GM19099 (cell line): ENCODE measurements at regions not wholly inside any gene's neighbourhood (a gene's known extent, or its start where the extent isn't known, plus 50 kb on each side); places are given as distances from the start of the nearest gene placed in this dataset.

Experiments used
- POLR2A ChIP-seq: IDR thresholded peaks from 3 replicates; pipeline ENCODE4 v1.6.1; 2011; ENCODE audit warnings: low read depth; ENCODE audit not compliant: insufficient read length; ENCODE audit errors: extremely low read depth

DNA sequence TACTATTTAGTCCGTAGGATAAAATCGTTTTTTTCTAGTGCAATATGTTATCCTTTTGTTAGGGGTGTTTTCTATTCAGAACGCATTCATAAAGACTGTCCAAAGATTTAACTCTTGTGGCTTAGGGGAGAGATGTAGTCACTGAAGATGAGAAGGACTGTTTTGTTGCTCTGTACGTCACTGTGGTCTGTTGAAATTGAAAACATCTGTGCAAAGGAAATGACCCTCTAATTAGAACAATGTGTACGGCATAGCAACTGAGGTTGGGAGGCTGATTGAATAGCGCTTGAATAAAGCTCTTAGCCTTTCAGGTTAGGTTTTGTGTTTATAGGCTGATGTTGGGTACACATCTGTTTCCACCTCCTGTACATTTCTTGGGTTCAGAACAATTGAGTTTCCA lies 453.4 kb upstream of the AKR1E2 start:
- no peak for TF ChIP-seq POLR2A

DNA sequence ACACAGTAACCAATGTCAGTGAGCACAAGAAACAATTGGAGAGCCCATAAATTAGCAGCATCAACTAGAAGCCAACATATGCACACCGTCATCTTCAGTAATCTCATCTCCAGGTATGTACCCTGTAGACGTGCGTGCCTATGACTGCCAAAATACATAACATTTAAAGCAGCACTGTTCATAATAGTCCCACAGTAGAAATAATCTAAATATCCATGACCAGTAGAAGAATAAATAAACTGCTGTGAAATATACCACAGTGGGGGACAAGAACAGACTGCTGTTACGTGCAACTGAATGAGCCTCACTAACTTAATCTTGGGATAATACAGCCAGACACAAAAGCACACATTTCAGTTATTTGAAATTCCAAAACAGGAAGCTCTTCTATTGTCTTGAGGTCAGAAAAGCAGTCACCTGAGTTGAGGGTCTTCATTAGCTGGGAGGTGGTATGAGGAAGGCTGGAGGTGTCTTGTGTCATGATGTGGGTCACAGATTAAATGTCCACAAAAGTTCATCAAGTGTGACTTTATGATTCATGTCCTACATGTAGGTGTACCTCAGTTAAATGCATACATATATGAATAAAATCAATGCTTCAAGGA lies 454.2 kb upstream of the AKR1E2 start:
- no peak for TF ChIP-seq POLR2A

DNA sequence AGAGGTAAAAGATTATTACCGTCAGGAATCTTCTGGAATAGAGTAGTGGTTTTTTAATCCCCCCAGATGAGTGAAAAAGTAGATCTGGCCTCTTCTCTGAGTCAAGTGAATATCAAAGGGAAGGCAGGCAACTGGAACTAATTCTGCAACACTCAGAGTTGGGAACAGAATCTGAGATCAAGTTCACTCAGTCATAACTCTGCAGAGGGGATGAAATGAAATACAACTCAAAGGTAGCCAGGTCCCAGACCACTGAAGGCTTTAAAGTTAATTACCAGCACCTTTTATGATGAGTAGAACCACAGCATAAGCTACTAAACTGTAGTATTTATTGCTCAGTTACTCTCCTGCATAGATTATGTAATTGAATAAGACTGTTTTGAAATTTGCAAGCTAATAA lies 455.6 kb upstream of the AKR1E2 start:
- TF ChIP-seq POLR2A = no peak

DNA sequence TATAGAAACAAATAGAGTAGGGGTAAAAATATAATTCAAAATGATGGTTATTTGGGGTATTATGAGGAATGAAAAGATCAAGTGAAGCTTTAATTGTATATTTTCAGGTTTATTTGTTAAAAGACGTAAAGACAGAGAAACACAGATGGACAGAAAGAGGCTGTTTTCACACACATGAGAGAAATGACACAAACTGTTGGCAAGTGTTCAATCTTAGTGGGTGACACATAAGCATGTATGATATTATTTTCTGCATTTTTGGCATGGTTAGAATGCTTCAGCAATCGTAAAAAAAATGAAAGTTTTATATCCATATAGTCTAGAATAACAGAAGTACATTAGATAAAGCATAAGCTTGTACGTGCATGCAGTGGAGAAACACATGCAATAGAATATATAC lies 464.4 kb upstream of the AKR1E2 start:
- no peak for TF ChIP-seq POLR2A

DNA sequence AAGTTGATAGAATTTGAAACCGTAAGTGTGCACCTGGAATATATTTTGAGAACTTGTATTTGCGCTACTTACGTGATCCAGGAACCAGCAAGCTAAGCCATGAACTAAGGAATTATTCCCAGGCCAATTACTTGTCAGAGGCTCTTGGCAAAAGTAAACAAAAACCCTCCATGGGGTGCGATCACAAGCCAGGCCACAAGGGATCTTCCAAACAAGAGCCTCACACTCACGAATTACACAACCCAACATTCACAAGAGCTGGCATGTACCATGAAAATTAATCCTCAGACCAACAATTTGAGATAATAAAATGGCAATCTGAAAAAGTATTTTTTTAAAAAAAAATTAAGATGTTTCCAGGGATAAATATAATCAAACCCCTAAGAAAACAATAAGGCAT lies 467.0 kb upstream of the AKR1E2 start:
- no peak for TF ChIP-seq POLR2A

DNA sequence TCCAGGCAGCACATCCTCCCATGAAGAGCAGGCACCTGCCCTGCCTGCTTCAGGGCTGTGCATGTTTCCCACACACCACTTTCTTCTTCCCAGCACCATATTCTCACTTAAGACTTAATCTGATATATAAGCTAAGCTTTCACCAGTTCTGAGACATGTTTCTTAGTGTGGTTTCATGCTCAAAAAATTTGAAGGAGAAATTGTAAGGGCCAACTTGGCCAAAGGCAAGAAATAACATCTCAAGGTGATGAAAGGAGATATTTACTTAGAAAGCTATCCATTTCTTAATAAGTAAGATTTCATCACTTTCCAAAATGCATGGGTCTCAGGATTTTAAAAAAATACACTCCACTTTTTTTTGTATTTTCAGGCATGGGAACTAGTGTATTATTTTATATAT lies 468.1 kb upstream of the AKR1E2 start:
- no peak for TF ChIP-seq POLR2A

DNA sequence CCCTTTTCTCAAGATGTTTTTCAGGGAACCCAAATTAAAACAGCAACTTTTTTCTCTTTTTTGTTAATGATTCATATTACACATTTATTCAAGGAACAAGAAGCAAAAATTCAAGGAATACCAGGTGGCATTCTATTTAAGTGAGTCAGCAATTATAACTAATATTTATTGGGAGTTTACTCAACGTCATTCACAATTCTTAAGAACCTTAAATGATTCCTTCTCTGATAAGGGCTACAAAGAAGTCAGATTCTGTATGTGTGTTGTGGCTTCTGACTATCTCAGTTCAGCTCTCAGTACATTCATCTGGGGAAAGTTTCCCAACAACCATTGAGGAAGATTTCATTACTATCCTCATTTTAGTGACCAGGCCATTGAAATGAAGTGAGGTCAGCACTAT lies 470.7 kb upstream of the AKR1E2 start:
- no peak for TF ChIP-seq POLR2A

DNA sequence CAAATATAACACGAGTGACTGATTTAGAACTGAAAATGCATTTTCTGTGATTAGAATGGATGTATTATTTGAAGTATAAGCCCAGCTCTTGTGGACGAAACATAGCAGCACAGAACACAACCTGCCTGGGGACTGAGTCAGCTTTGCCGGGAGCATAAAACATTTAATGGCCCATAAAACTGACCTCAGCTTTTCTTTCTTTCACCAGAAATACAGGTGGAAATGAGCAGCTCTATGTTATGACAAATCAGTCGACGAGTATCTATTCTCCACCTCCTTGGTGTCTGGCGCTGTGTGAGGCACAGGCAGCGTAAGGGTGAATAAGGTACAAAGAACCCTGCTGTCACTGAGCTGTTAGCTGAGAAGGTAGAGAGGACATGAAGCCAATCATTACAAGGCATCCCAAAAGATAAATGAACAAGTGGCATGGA lies 471.6 kb upstream of the AKR1E2 start:
- TF ChIP-seq POLR2A = no peak

DNA sequence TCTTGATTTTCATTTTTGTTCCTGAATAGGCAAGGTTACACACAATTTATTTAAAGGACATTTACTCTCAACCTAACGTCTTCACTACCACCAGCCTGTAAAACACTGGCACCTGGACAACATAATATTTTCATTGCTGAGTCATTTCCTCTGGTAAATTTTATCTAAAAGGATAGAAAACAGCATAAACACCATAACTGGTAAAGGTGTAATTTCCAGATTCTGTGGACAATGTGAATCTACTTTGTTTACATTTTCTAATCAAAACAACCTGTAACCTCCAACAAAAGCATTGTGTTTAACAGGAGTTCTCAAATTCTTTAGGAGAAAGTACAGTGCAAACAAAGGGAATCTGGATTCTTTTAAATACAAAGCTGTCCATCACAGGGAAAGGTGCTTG lies 472.0 kb upstream of the AKR1E2 start:
- no peak for TF ChIP-seq POLR2A

DNA sequence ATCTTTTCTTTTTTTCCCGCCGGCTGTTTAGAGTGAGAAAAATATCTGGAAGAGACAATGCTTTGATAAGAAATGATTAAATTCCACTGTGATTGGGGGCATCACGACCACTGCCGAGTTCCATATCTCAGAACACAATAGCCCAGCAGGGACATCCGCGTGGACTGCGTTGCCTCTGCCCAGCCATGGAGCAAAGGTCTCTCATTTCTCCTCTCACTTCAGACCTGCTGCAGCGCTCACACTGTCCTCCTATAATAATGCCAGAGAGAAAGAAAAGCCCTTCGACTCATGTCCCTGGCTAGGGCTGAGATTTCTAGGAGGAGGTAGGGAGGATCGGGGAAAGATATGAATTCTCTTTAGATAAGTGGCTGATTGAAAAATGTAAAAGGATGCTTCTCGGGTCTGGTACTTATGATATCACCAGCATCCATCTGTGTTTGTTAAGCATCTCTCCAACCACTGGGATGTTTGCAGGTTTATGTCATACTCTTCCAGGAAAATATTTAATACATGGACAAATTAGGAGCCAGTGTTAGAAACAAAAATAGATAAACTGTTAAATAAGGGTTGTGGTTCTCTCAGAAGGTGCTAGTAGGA lies 472.9 kb upstream of the AKR1E2 start:
- no peak for TF ChIP-seq POLR2A

DNA sequence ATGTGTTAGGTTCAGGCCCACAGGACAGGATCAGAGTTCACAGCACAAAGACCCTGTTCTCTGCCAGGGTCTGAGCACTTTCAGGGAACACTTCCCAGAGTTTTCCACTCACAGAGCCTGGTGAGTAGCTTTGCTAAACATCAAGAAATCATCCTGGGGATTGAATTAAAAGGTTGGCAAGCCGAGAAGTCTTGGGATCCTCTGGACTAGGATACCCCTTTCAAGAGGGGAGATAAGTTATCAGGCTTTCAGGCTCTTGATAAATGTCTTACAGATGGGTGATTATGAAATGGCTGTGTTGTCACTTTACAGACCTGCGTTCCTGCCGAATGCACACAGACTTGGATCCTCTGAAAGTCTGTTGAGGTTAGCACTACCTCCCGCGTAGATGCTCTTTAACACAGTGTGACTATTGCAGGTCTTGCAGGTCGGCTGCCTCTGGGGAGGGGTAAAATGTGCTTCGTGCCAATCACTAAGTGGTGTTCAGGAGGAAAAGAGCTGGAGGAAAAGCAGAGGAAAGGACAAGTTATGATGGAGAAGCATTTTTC lies 473.5 kb upstream of the AKR1E2 start:
- TF ChIP-seq POLR2A = no peak

DNA sequence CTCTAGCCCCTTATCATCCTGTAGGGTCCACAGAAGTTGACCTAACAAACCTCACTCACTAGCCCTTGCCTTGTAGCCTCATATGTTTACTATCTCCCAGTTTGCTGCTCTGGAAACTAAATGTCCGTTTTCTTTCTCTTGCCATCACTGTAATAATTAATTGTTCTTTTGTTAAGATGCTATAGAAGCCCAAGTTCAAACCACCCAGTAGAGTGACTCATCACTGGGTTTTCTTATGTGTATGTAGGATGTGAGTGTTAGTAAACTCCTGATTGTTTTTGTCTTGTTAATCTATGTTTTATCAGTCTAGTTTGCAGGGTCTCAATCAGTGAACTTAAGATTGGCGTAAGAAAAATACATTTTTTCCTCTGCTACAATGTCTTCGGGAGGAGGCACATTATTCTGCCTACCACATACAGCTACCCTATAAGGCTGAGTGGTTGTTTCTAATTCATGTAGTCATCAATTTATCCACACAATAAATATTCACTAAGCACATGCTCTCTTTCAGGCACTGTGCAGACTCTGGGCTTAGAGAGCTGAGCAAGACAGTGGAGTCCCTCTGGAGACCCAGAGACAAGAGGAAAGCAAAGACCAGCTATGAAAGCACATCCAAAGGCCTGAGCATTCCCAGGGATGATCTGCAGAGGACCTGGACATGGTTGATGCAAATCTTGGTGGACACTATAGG lies 474.1 kb upstream of the AKR1E2 start:
- no peak for TF ChIP-seq POLR2A

DNA sequence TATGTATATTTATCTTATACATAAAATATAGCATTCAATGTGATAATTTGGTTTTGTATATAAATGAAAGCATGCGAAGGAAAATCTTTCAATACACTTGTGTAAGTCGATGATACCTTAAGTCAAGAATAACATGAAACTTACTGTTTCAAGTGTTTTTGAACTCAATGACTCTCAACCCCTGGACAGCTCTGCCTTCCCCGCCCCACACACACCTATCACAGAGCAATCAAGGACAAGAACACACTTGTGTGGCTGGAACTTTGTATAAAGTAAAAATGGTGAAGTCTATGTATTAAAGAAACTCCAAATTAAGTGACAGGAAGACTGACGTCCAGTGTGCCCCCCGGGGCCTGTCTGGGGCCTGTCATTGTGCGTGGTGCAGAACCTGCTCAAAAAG lies 478.6 kb upstream of the AKR1E2 start:
- no peak for TF ChIP-seq POLR2A

DNA sequence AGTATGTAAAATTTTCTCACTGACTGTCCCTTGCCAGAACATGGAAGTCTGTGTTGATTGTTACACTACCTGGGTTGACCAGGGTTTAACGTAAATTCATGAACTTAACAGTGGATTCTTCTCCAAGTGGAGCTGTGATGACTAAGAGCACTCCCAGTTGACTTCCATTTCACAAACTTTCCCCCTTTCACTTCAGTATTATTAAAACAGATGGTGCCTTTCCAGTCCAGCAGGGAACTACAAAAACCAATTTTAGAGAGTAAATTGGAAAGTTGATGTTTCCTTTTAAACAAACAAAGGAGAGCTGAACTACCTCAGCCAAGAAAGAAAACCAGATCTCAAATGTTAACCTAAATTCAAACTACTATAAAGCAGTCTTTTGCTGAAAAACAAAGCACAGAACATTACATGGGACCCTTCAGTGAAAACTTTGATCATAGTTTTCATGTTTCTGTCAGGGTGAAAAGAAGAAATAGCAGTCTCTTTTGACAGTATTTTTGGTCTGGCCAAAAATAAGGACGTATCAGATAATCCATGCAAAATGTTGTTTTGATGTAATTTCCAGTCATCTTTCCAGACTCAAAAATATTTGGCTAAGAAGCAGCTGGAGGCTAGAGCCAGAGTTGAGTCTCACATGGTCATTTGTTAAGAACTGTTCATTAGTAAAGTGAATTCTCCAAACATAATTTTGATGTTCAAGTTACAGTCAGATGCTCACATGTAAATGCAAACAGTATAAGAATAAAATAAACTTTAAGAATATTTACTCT lies 479.9 kb upstream of the AKR1E2 start:
- no peak for TF ChIP-seq POLR2A

DNA sequence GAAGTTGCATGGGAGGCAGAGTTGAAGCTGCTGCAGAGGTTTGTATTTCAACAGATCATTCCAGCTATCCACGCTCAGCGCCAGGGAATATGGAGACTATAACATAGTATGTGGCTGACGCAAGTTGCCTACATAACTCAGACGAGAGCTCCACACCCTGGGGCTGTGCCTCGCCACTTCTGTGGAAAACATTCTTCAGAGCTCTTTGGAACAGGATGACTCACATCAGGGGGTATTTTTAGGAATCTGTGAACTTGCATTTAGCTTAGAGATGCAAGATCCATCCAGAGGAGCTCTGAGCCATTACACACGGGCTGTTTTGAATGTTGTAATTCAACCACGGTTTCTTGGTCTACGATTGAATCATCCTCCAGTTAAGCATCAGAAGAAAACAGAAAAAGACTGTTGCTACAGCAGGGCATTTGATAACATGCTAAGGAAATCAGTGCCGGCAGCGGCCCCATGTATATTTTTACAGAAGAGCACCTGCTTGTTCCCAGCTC lies 481.5 kb upstream of the AKR1E2 start:
- TF ChIP-seq POLR2A = no peak
